Tibial artery (tissue), 4 donors: ENCODE measurements at regions not wholly inside any gene's neighbourhood (a gene's known extent, or its start where the extent isn't known, plus 50 kb on each side); places are given as distances from the start of the nearest gene placed in this dataset.

Experiments used
- DNase-seq, 2 donors: peaks; one replicate each; pipeline ENCODE4 v3.0.0-alpha.2; 2019
- H3K27ac ChIP-seq, 2 donors: fragments of 200-600 bp; sonication (generic) in 1 of 2; 1 replicate in 1 of 2; 2 replicates in 1 of 2; pipeline ENCODE4 v1.5.1; 2018 to 2019; ENCODE audit warnings: mild to moderate bottlenecking in 1 of 2
- H3K27me3 ChIP-seq, 2 donors: fragments of 200-600 bp; sonication (generic) in 1 of 2; one replicate each; pipeline versions ENCODE4 v1.5.1 to v1.6.0; 2016 to 2019
- H3K36me3 ChIP-seq, 3 donors: fragments of 200-600 bp; sonication (generic) in 2 of 3; one replicate each; pipeline ENCODE4 v1.5.1; 2016 to 2019; ENCODE audit warnings: mild to moderate bottlenecking in 2 of 3
- H3K4me1 ChIP-seq, 4 donors: fragments of 200-600 bp; sonication (generic) in 2 of 4; 1 replicate in 3 of 4; 2 replicates in 1 of 4; pipeline ENCODE4 v1.5.1; 2016 to 2019
- H3K4me3 ChIP-seq, 2 donors: fragments of 200-600 bp; sonication (generic) in 1 of 2; 1 replicate in 1 of 2; 2 replicates in 1 of 2; pipeline ENCODE4 v1.5.1; 2018 to 2019; ENCODE audit warnings: mild to moderate bottlenecking in 2 of 2
- H3K9me3 ChIP-seq, 3 donors: fragments of 200-600 bp; sonication (generic) in 1 of 3; one replicate each; pipeline ENCODE4 v1.5.1; 2016 to 2019
- CTCF ChIP-seq, 2 experiments: fragments of 200-600 bp in 1 of 2; fragments of 450-650 bp in 1 of 2; IDR thresholded peaks; one replicate each; pipeline ENCODE4 v1.5.1; 2017 to 2019; ENCODE audit warnings: antibody characterized with exemption in 2 of 2, mild to moderate bottlenecking in 1 of 2, moderate library complexity in 1 of 2
- intact Hi-C: fragments of 100-400 bp; cut with DNase I; formaldehyde crosslinking; loops from one replicate; pipeline ENCODE4 v1.15.0; 2023; ENCODE audit warnings: low total_unique reads

GRCh38 chr1:59025898-59026426 is 242.1 kb upstream of the JUN start:
- TF ChIP-seq CTCF (IDR thresholded peaks at IDR 0.05): no peak
- no peaks in the 10 kb centered on the region for H3K27me3 ChIP-seq
- H3K4me3 ChIP-seq: no peak overlapping the region
- no peak for DNase-seq
- no peaks in the 10 kb centered on the region for H3K4me1 ChIP-seq
- no peaks in the 10 kb centered on the region for H3K9me3 ChIP-seq
- no peak overlapping the region for H3K27ac ChIP-seq
- intact Hi-C loops: no loop called here
- H3K36me3 ChIP-seq: no peaks in the 10 kb centered on the region

- H3K4me1 ChIP-seq: no peaks in the 10 kb centered on the region
- H3K9me3 ChIP-seq: no peaks in the 10 kb centered on the region
- intact Hi-C loops: no loop called here
- no peaks in the 10 kb centered on the region for H3K27me3 ChIP-seq
- TF ChIP-seq CTCF (IDR thresholded peaks at IDR 0.05): no peak
- no peaks in the 10 kb centered on the region for H3K36me3 ChIP-seq
- no peak overlapping the region for H3K4me3 ChIP-seq
- H3K27ac ChIP-seq: no peak overlapping the region
- no peak for DNase-seq
These were observed 242.7 kb upstream of the JUN start for GRCh38 chr1:59026472-59026948.

- no peak for TF ChIP-seq CTCF (IDR thresholded peaks at IDR 0.05)
- no peak for DNase-seq
- Histone ChIP-seq H3K9me3 (no peaks in the 10 kb centered on the region), H3K27me3 (no peaks in the 10 kb centered on the region), H3K4me3 (no peak overlapping the region), H3K27ac (no peak overlapping the region), H3K4me1 (no peaks in the 10 kb centered on the region), H3K36me3 (no peaks in the 10 kb centered on the region)
- intact Hi-C loops: no loop called here
These were observed 243.3 kb upstream of the JUN start for GRCh38 chr1:59027177-59027576.

- Histone ChIP-seq H3K9me3 (no peaks in the 10 kb centered on the region), H3K36me3 (no peaks in the 10 kb centered on the region), H3K27me3 (no peaks in the 10 kb centered on the region), H3K4me1 (no peaks in the 10 kb centered on the region), H3K27ac (no peak overlapping the region), H3K4me3 (no peak overlapping the region)
- intact Hi-C loops: no loop called here
- TF ChIP-seq CTCF (IDR thresholded peaks at IDR 0.05): no peak
- no peak for DNase-seq
These were observed 244.2 kb upstream of the JUN start for GRCh38 chr1:59028048-59028447.

- no peaks in the 10 kb centered on the region for H3K36me3 ChIP-seq
- H3K27me3 ChIP-seq: no peaks in the 10 kb centered on the region
- H3K4me1 ChIP-seq: no peaks in the 10 kb centered on the region
- intact Hi-C loops: no loop called here
- no peak for DNase-seq
- no peak overlapping the region for H3K27ac ChIP-seq
- H3K9me3 ChIP-seq: no peaks in the 10 kb centered on the region
- TF ChIP-seq CTCF (IDR thresholded peaks at IDR 0.05): no peak
- H3K4me3 ChIP-seq: no peak overlapping the region
These were observed 245.7 kb upstream of the JUN start for GRCh38 chr1:59029411-59030167.
